Endodermal cell (in vitro differentiated cells): ENCODE measurements at regions not wholly inside any gene's neighbourhood (a gene's known extent, or its start where the extent isn't known, plus 50 kb on each side); places are given as distances from the start of the nearest gene placed in this dataset.

Experiments used
- DNase-seq: peaks from one replicate; pipeline ENCODE4 v3.0.0-alpha.2; 2017
- H3K27ac ChIP-seq: 2 replicates; pipeline ENCODE4 v1.5.1; 2013; ENCODE audit warnings: mild to moderate bottlenecking, low read depth, low read length, moderate library complexity
- H3K27me3 ChIP-seq: 2 replicates; pipeline ENCODE4 v1.6.1; 2013; ENCODE audit warnings: mild to moderate bottlenecking, low read length, moderate library complexity; ENCODE audit not compliant: insufficient read depth, control insufficient read depth, poor library complexity, severe bottlenecking
- H3K36me3 ChIP-seq: 2 replicates; pipeline ENCODE4 v1.7.0; 2013; ENCODE audit warnings: mild to moderate bottlenecking, low read length, moderate library complexity; ENCODE audit not compliant: control insufficient read depth, insufficient read depth
- H3K4me1 ChIP-seq: one replicate; pipeline ENCODE4 v1.7.0; 2013; ENCODE audit warnings: low read length; ENCODE audit not compliant: control insufficient read depth, insufficient read depth
- H3K4me3 ChIP-seq: 2 replicates; pipeline ENCODE4 v1.5.1; 2013; ENCODE audit warnings: mild to moderate bottlenecking, low read length, moderate library complexity
- H3K9ac ChIP-seq: 2 replicates; pipeline ENCODE4 v1.6.1; 2013; ENCODE audit warnings: mild to moderate bottlenecking, low read length, moderate library complexity; ENCODE audit not compliant: poor library complexity, severe bottlenecking; ENCODE audit errors: extremely low read depth
- H3K9me3 ChIP-seq: 2 replicates; pipeline ENCODE4 v1.6.1; 2013; ENCODE audit warnings: mild to moderate bottlenecking, low read length, moderate library complexity; ENCODE audit not compliant: control insufficient read depth
- H3K27ac Mint-ChIP-seq: 2 replicates; pipeline ENCODE4 v1.8.0; 2020; ENCODE audit warnings: mixed read lengths
- H3K27me3 Mint-ChIP-seq: 2 replicates; pipeline ENCODE4 v1.8.0; 2021; ENCODE audit warnings: mild to moderate bottlenecking, mixed read lengths; ENCODE audit not compliant: insufficient read depth
- H3K36me3 Mint-ChIP-seq: 2 replicates; pipeline ENCODE4 v1.8.0; 2020; ENCODE audit warnings: low read depth, mixed read lengths
- H3K4me1 Mint-ChIP-seq: 2 replicates; pipeline ENCODE4 v1.8.0; 2020; ENCODE audit warnings: mixed read lengths
- H3K4me3 Mint-ChIP-seq: 2 replicates; pipeline ENCODE4 v1.8.0; 2020; ENCODE audit warnings: mild to moderate bottlenecking, moderate library complexity, mixed read lengths
- H3K9me3 Mint-ChIP-seq: 2 replicates; pipeline ENCODE4 v1.8.0; 2020; ENCODE audit warnings: mild to moderate bottlenecking, mixed read lengths
- WGBS, 2 experiments: methylation state at CpG; one replicate each; pipeline versions ENCODE4 v1.1.5 to v1.1.7; 2013; ENCODE audit warnings: missing lambda C conversion rate in 2 of 2, mixed read lengths in 1 of 2; ENCODE audit not compliant: insufficient coverage in 1 of 2, insufficient read length in 1 of 2; 5-methylcytosine and 5-hydroxymethylcytosine counted together
- TF ChIP-seq, protein P1 (sequence below): fragments of 200-600 bp; sonication (generic); conservative IDR thresholded peaks from 2 replicates; pipeline ENCODE4 v1.5.0; 2021; ENCODE audit warnings: antibody characterized with exemption, mild to moderate bottlenecking

DNA sequence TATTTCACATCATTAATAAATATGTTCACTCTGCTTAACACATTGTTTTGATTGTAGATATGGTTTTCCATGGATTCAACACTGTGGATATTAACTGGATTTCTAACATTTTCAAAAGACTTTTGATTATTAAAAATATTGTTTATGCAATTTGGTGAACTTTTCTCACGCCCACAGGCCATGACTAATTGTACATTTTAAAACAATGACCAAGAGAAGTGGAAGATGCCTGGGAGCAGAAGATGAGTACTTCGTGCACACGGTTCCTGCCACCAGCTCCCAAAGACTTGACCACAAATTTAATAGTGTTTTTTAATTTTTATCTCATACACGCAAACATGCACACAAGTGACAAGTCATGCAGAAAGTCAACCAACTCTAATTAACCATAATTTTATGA lies 451.0 kb upstream of the ADARB2 start:
- Mint-ChIP-seq H3K27ac (no peak overlapping the region), H3K4me3 (no peak overlapping the region), H3K27me3 (no peaks in the 10 kb centered on the region), H3K4me1 (peaks cover 4% of the 10 kb centered on the region), H3K9me3 (peaks cover 8% of the 10 kb centered on the region), H3K36me3 (no peaks in the 10 kb centered on the region)
- 75 to 88% methylated on average over 2 to 4 of the region's 4 CpGs for WGBS, 2 experiments
- Histone ChIP-seq H3K9me3 (no peaks in the 10 kb centered on the region), H3K27ac (no peak overlapping the region), H3K9ac (no peak overlapping the region), H3K36me3 (no peaks in the 10 kb centered on the region), H3K27me3 (no peaks in the 10 kb centered on the region), H3K4me3 (no peak overlapping the region), H3K4me1 (no peaks in the 10 kb centered on the region)
- TF ChIP-seq, protein P1, sequence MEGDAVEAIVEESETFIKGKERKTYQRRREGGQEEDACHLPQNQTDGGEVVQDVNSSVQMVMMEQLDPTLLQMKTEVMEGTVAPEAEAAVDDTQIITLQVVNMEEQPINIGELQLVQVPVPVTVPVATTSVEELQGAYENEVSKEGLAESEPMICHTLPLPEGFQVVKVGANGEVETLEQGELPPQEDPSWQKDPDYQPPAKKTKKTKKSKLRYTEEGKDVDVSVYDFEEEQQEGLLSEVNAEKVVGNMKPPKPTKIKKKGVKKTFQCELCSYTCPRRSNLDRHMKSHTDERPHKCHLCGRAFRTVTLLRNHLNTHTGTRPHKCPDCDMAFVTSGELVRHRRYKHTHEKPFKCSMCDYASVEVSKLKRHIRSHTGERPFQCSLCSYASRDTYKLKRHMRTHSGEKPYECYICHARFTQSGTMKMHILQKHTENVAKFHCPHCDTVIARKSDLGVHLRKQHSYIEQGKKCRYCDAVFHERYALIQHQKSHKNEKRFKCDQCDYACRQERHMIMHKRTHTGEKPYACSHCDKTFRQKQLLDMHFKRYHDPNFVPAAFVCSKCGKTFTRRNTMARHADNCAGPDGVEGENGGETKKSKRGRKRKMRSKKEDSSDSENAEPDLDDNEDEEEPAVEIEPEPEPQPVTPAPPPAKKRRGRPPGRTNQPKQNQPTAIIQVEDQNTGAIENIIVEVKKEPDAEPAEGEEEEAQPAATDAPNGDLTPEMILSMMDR: no peak
- no peak for DNase-seq

DNA sequence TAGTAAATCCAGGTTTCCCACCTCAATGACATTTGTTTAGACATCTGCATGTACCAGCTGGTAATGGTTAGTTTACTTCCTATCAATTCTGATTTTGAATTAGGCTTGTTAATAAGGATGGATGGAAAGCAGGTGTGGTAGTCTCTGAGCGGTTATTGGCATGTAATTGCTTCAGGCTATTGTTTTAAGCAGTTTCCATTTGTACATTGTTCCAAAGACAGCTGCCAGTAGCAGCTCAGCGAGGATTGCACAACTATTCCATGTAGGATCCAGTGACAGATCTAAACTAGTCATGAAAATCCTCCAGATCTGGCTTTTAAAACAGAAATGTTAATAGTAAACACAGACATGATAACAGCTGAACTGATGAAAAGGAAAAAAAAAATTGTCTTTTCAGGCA lies 436.0 kb upstream of the ADARB2 start:
- TF ChIP-seq, protein P1: no peak
- no peaks in the 10 kb centered on the region for H3K36me3 Mint-ChIP-seq
- Histone ChIP-seq H3K9me3 (no peaks in the 10 kb centered on the region), H3K4me3 (no peak overlapping the region), H3K27me3 (no peaks in the 10 kb centered on the region), H3K27ac (no peak overlapping the region), H3K4me1 (no peaks in the 10 kb centered on the region), H3K9ac (no peak overlapping the region), H3K36me3 (no peaks in the 10 kb centered on the region)
- H3K9me3 Mint-ChIP-seq: no peaks in the 10 kb centered on the region
- no peak overlapping the region for H3K4me3 Mint-ChIP-seq
- no peak overlapping the region for H3K27ac Mint-ChIP-seq
- WGBS, 2 experiments: 86 to 100% methylated on average over 2 of the region's 2 CpGs
- no peaks in the 10 kb centered on the region for H3K4me1 Mint-ChIP-seq
- no peaks in the 10 kb centered on the region for H3K27me3 Mint-ChIP-seq
- no peak for DNase-seq

DNA sequence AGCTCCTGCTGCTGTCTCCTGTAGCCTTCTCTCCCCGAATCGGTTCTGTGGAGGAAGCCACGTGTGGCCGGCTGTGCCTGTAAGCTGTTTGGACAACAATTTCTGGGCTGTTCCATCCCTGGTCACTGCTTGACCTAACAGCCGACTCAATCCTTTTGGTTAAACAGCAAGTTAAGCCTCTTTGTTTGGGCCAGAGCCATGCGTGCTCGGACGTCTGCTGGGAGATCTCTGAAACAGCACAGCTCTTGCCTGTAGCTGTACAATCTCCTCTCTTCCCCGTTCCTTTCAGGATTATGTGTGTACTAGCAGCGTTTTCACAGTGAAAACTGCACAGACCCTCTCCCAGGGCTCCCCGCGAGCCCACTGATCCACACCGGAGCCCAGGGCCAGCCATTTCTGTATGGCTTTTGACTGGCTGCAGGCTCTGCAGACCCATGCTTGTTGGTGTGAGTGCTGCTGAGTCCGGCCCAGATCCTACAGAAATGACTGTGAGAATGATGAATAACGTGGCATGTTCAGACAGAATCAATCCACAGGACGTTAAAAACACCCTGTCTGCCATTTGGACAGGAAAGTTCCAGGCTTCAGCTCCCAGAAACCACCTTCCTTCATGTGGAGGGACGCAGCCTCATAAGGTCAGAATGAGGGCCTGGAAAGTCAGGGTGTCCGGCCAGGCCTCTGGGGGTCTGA lies 428.6 kb upstream of the ADARB2 start:
- H3K9ac ChIP-seq: no peak overlapping the region
- TF ChIP-seq, protein P1: no peak
- Mint-ChIP-seq H3K4me1 (no peaks in the 10 kb centered on the region), H3K9me3 (no peaks in the 10 kb centered on the region), H3K27me3 (no peaks in the 10 kb centered on the region), H3K4me3 (no peak overlapping the region), H3K27ac (no peak overlapping the region), H3K36me3 (no peaks in the 10 kb centered on the region)
- no peak overlapping the region for H3K27ac ChIP-seq
- WGBS, 2 experiments: 90 to 91% methylated on average over 12 to 18 of the region's 18 CpGs
- H3K4me3 ChIP-seq: no peak overlapping the region
- H3K4me1 ChIP-seq: no peaks in the 10 kb centered on the region
- DNase-seq: no peak
- no peaks in the 10 kb centered on the region for H3K9me3 ChIP-seq
- H3K27me3 ChIP-seq: no peaks in the 10 kb centered on the region
- H3K36me3 ChIP-seq: no peaks in the 10 kb centered on the region
